Ovary (tissue), 3 donors: ENCODE measurements at regions not wholly inside any gene's neighbourhood (a gene's known extent, or its start where the extent isn't known, plus 50 kb on each side); places are given as distances from the start of the nearest gene placed in this dataset.
"Not testable (repeated sequence)": the region's sequence is repeated elsewhere in the genome, so short reads cannot be mapped to it uniquely, and the experiment has no call there.

Experiments used
- POLR2A ChIP-seq: fragments of 450-650 bp; IDR thresholded peaks from one replicate; pipeline ENCODE4 v1.6.1; 2017; ENCODE audit warnings: antibody characterized with exemption, mild to moderate bottlenecking, moderate library complexity
- TF ChIP-seq, protein P1 (sequence below), 3 donors: fragments of 450-650 bp in 2 of 3; fragments of 200-600 bp in 1 of 3; IDR thresholded peaks; one replicate each; pipeline versions ENCODE4 v1.5.1 to v1.8.0; 2016 to 2022; ENCODE audit warnings: antibody characterized with exemption in 3 of 3, mild to moderate bottlenecking in 1 of 3
- donor health status: DM: no; HTN: no; CAD: no.

DNA sequence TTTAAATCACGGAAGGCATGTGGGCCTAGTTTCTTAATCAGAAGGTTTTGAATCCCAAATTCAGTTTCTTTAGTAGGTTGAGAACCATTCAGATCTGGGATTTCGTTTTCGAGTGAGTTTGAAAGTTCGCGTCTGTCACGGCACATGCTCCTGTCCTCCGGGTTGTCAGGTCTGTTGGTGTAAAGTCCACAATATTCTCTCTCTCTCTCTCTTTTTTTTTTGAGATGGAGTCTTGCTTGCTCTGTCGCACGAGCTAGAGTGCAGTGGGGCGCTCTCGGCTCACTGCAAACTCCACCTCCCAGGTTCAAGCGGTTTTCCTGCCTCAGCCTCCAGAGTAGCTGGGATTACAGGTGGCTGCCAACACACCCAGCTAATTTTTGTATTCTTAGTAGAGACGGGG, 4390.6 kb upstream of the TPTE start:
- TF ChIP-seq, protein P1, sequence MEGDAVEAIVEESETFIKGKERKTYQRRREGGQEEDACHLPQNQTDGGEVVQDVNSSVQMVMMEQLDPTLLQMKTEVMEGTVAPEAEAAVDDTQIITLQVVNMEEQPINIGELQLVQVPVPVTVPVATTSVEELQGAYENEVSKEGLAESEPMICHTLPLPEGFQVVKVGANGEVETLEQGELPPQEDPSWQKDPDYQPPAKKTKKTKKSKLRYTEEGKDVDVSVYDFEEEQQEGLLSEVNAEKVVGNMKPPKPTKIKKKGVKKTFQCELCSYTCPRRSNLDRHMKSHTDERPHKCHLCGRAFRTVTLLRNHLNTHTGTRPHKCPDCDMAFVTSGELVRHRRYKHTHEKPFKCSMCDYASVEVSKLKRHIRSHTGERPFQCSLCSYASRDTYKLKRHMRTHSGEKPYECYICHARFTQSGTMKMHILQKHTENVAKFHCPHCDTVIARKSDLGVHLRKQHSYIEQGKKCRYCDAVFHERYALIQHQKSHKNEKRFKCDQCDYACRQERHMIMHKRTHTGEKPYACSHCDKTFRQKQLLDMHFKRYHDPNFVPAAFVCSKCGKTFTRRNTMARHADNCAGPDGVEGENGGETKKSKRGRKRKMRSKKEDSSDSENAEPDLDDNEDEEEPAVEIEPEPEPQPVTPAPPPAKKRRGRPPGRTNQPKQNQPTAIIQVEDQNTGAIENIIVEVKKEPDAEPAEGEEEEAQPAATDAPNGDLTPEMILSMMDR (IDR thresholded peaks at IDR 0.05): not testable (repeated sequence)
- TF ChIP-seq POLR2A: not testable (repeated sequence)
